ENCODE measurements at regions not wholly inside any gene's neighbourhood (a gene's known extent, or its start where the extent isn't known, plus 50 kb on each side); places are given as distances from the start of the nearest gene placed in this dataset.
A peak's percentile ranks its signal among the peaks of the same experiment; 100 is the strongest.

DNA sequence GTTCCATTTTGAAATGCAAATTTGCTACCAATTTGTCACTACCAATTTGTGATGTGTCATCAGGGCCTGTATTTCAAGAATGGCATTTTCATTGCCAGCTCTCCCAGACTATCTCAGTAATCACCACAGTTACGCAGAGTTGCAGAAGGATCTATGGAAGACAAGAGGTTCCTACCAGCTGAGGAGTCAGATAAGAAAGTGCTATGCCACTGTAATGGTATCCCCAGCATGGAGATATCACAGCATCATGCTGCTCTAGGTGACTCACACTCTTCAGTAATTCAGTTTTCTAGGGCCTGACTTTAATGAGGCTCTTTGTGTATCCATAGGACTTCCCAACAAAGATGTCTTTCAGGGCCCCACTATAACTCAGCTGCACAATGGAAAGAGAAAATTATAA lies 490.3 kb downstream of the ARHGEF28 start:
- no peaks in the 10 kb centered on the region for H3K4me1 ChIP-seq (ENCODE audit: control insufficient read depth, insufficient read depth, low read length)
- H3K36me3 ChIP-seq (ENCODE audit: control insufficient read depth in 2 of 2, insufficient read depth in 1 of 2, low read length in 2 of 2) = no peaks in the 10 kb centered on the region
- no peak overlapping the region for H3K27ac ChIP-seq (ENCODE audit: extremely low read depth, low read depth, low read length)
- ChIA-PET CTCF (interaction anchor here (0.6 kb wide), 1 partner anchor 100 kb away, joined by 3 read pairs; no protein-coding TSS in a partner anchor), POLR2A (no interaction called here)
- no peak overlapping the region for H3K4me3 ChIP-seq (ENCODE audit: low read depth, low read length)
- H3K9me3 ChIP-seq (ENCODE audit: control insufficient read depth, insufficient read depth, low read depth, low read length) = no peaks in the 10 kb centered on the region
- TF ChIP-seq ZBTB21 (tag by site-specific recombination; IDR thresholded peaks at IDR 0.05) (peak; percentile 65; the same call in 1 of the 2 replicates), ZNF580 (tag by site-specific recombination; IDR thresholded peaks at IDR 0.05) (no peak), ZFP3 (tag by site-specific recombination; IDR thresholded peaks at IDR 0.05; ENCODE audit: low read depth) (no peak), ZNF398 (tag by site-specific recombination; IDR thresholded peaks at IDR 0.05) (peak; percentile 27; the same call in 1 of the 2 replicates), BCL11B (tag by site-specific recombination; IDR thresholded peaks at IDR 0.05; ENCODE audit: low read depth) (peak; percentile 75), ZIC2 (tag by site-specific recombination; IDR thresholded peaks at IDR 0.05) (peak; percentile 89), FEZF1 (tag by site-specific recombination; IDR thresholded peaks at IDR 0.05) (0 out of 2 replicates have a peak, but pooled peaks have one; percentile 18), OSR2 (tag by site-specific recombination; IDR thresholded peaks at IDR 0.05) (peak; percentile 69), ZNF76 (tag by site-specific recombination; IDR thresholded peaks at IDR 0.05; ENCODE audit: borderline replicate concordance, low read depth) (no peak), YY2 (tag by site-specific recombination; IDR thresholded peaks at IDR 0.05) (peak; percentile 53; the same call in 1 of the 2 replicates), ZNF843 (tag by site-specific recombination; IDR thresholded peaks at IDR 0.05) (peak; percentile 79), ZNF112 (tag by site-specific recombination; IDR thresholded peaks at IDR 0.05) (no peak), GLIS1 (tag by site-specific recombination; IDR thresholded peaks at IDR 0.05) (peak; percentile 25), GLI2 (tag by site-specific recombination; IDR thresholded peaks at IDR 0.05; ENCODE audit: borderline replicate concordance, low read depth) (peak; percentile 42; the same call in 1 of the 2 replicates), ZNF501 (tag by site-specific recombination; IDR thresholded peaks at IDR 0.05) (0 out of 2 replicates have a peak, but pooled peaks have one; percentile 21), PRDM1 (tag by site-specific recombination; IDR thresholded peaks at IDR 0.05) (peak; percentile 26; the same call in 1 of the 2 replicates), ZFP37 (tag by site-specific recombination; IDR thresholded peaks at IDR 0.05) (peak; percentile 62; the same call in 1 of the 2 replicates), ZNF664 (tag by site-specific recombination; IDR thresholded peaks at IDR 0.05) (no peak), ZSCAN16 (tag by site-specific recombination; IDR thresholded peaks at IDR 0.05) (no peak), ZNF600 (tag by site-specific recombination; IDR thresholded peaks at IDR 0.05) (0 out of 2 replicates have a peak, but pooled peaks have one; percentile 33), ZNF629 (tag by site-specific recombination; IDR thresholded peaks at IDR 0.05) (peak; percentile 82), ZBTB20 (tag by site-specific recombination; IDR thresholded peaks at IDR 0.05) (peak; percentile 60; the same call in 1 of the 2 replicates), ZNF24 (tag by site-specific recombination; IDR thresholded peaks at IDR 0.05) (peak; percentile 47; the same call in 1 of the 2 replicates), ZNF174 (tag by site-specific recombination; IDR thresholded peaks at IDR 0.05) (no peak), ZEB2 (tag by site-specific recombination; IDR thresholded peaks at IDR 0.05) (peak; percentile 49; the same call in 1 of the 2 replicates), SP7 (tag by site-specific recombination; IDR thresholded peaks at IDR 0.05) (peak; percentile 58; the same call in 1 of the 2 replicates), GFI1B (tag by site-specific recombination; IDR thresholded peaks at IDR 0.05) (0 out of 2 replicates have a peak, but pooled peaks have one; percentile 36), ZNF335 (tag by site-specific recombination; conservative IDR thresholded peaks at IDR 0.05) (peak; percentile 59), ZNF660 (tag by site-specific recombination; IDR thresholded peaks at IDR 0.05) (peak; percentile 78; the same call in 1 of the 2 replicates), ZXDB (tag by site-specific recombination; IDR thresholded peaks at IDR 0.05) (peak; percentile 66; the same call in 1 of the 2 replicates)
- TF ChIP-seq, protein P1, sequence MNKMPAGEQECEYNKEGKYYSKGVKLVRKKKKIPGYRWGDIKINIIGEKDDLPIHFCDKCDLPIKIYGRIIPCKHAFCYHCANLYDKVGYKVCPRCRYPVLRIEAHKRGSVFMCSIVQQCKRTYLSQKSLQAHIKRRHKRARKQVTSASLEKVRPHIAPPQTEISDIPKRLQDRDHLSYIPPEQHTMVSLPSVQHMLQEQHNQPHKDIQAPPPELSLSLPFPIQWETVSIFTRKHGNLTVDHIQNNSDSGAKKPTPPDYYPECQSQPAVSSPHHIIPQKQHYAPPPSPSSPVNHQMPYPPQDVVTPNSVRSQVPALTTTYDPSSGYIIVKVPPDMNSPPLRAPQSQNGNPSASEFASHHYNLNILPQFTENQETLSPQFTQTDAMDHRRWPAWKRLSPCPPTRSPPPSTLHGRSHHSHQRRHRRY (tag by site-specific recombination; IDR thresholded peaks at IDR 0.05) = no peak
- TF ChIP-seq, protein P2, sequence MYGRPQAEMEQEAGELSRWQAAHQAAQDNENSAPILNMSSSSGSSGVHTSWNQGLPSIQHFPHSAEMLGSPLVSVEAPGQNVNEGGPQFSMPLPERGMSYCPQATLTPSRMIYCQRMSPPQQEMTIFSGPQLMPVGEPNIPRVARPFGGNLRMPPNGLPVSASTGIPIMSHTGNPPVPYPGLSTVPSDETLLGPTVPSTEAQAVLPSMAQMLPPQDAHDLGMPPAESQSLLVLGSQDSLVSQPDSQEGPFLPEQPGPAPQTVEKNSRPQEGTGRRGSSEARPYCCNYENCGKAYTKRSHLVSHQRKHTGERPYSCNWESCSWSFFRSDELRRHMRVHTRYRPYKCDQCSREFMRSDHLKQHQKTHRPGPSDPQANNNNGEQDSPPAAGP (tag by site-specific recombination; IDR thresholded peaks at IDR 0.05) = no peak
- TF ChIP-seq, protein P3, sequence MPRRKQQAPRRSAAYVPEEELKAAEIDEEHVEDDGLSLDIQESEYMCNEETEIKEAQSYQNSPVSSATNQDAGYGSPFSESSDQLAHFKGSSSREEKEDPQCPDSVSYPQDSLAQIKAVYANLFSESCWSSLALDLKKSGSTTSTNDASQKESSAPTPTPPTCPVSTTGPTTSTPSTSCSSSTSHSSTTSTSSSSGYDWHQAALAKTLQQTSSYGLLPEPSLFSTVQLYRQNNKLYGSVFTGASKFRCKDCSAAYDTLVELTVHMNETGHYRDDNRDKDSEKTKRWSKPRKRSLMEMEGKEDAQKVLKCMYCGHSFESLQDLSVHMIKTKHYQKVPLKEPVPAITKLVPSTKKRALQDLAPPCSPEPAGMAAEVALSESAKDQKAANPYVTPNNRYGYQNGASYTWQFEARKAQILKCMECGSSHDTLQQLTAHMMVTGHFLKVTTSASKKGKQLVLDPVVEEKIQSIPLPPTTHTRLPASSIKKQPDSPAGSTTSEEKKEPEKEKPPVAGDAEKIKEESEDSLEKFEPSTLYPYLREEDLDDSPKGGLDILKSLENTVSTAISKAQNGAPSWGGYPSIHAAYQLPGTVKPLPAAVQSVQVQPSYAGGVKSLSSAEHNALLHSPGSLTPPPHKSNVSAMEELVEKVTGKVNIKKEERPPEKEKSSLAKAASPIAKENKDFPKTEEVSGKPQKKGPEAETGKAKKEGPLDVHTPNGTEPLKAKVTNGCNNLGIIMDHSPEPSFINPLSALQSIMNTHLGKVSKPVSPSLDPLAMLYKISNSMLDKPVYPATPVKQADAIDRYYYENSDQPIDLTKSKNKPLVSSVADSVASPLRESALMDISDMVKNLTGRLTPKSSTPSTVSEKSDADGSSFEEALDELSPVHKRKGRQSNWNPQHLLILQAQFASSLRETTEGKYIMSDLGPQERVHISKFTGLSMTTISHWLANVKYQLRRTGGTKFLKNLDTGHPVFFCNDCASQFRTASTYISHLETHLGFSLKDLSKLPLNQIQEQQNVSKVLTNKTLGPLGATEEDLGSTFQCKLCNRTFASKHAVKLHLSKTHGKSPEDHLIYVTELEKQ (tag by site-specific recombination; IDR thresholded peaks at IDR 0.05; ENCODE audit: borderline replicate concordance) = peak; percentile 15; the same call in 1 of the 2 replicates

Measured in HEK293 (cell line).